CD4-positive, alpha-beta T cell (primary cell): ENCODE measurements at regions not wholly inside any gene's neighbourhood (a gene's known extent, or its start where the extent isn't known, plus 50 kb on each side); places are given as distances from the start of the nearest gene placed in this dataset.
"Not testable (repeated sequence)": the region's sequence is repeated elsewhere in the genome, so short reads cannot be mapped to it uniquely, and the experiment has no call there.

Experiments
- ATAC-seq: fragments of 200-7000 bp; cut with Tn5 transposase; one replicate; pipeline ENCODE4 v1.10.0; 2022; ENCODE audit warnings: mild to moderate bottlenecking; ENCODE audit not compliant: poor library complexity
- CTCF ChIA-PET: fragments of 350-600 bp; sonication (Branson Sonifier 250); formaldehyde crosslinking; loops from one replicate; lab custom pipeline; 2021; ENCODE audit warnings: antibody characterized with exemption, inconsistent platforms; lab: Charles Lee
- POLR2A ChIA-PET: fragments of 350-600 bp; sonication (Branson Sonifier 250); formaldehyde crosslinking; loops from one replicate; lab custom pipeline; 2021; ENCODE audit warnings: antibody characterized with exemption, inconsistent platforms; lab: Charles Lee
- DNase-seq, 14 experiments: peaks; one replicate each; pipeline ENCODE4 v3.0.0-alpha.2; 2013 to 2020; ENCODE audit warnings: mixed read lengths in 2 of 14
- H3K27ac ChIP-seq, 2 donors: one replicate each; pipeline versions ENCODE4 v1.5.1 to v1.7.0; 2013; ENCODE audit warnings: low read length in 2 of 2, low read depth in 1 of 2, mild to moderate bottlenecking in 1 of 2
- H3K27me3 ChIP-seq, 2 experiments: 1 replicate in 1 of 2; 2 replicates in 1 of 2; pipeline versions ENCODE4 v1.6.1 to v1.7.0; 2013; ENCODE audit warnings: low read length in 2 of 2, control low read depth in 1 of 2, mild to moderate bottlenecking in 1 of 2, moderate library complexity in 1 of 2; ENCODE audit not compliant: insufficient read depth in 2 of 2, control insufficient read depth in 1 of 2
- H3K36me3 ChIP-seq: one replicate; pipeline ENCODE4 v1.6.1; 2013; ENCODE audit warnings: low read length, control low read depth; ENCODE audit not compliant: insufficient read depth
- H3K4me1 ChIP-seq: one replicate; pipeline ENCODE4 v1.6.1; 2013; ENCODE audit warnings: low read length, control low read depth; ENCODE audit not compliant: insufficient read depth
- H3K4me3 ChIP-seq: one replicate; pipeline ENCODE4 v1.5.1; 2013; ENCODE audit warnings: mild to moderate bottlenecking, low read length, moderate library complexity
- H3K9me3 ChIP-seq, 2 experiments: 1 replicate in 1 of 2; 2 replicates in 1 of 2; pipeline versions ENCODE4 v1.6.1 to v1.7.0; 2013; ENCODE audit warnings: low read length in 2 of 2, mild to moderate bottlenecking in 2 of 2, control low read depth in 1 of 2, moderate library complexity in 1 of 2; ENCODE audit not compliant: control insufficient read depth in 1 of 2, insufficient read depth in 1 of 2
- H3K27ac Mint-ChIP-seq: one replicate; pipeline ENCODE4 v1.8.0; 2020; ENCODE audit warnings: mixed read lengths
- H3K27me3 Mint-ChIP-seq: one replicate; pipeline ENCODE4 v1.8.0; 2021; ENCODE audit warnings: mixed read lengths
- H3K36me3 Mint-ChIP-seq: one replicate; pipeline ENCODE4 v1.8.0; 2021; ENCODE audit warnings: low read depth, mixed read lengths
- H3K4me1 Mint-ChIP-seq: one replicate; pipeline ENCODE4 v1.8.0; 2021; ENCODE audit warnings: low read depth, mixed read lengths
- H3K4me3 Mint-ChIP-seq: one replicate; pipeline ENCODE4 v1.8.0; 2020; ENCODE audit warnings: mild to moderate bottlenecking, mixed read lengths
- H3K9me3 Mint-ChIP-seq: one replicate; pipeline ENCODE4 v1.8.0; 2020; ENCODE audit warnings: mixed read lengths
- CTCF ChIP-seq: fragments of 200-600 bp; IDR thresholded peaks from one replicate; pipeline ENCODE4 v1.8.0; 2022; ENCODE audit warnings: antibody characterized with exemption, mild to moderate bottlenecking
- intact Hi-C, 2 experiments: fragments of 100-400 bp; cut with DNase I in 1 of 2; cut with micrococcal nuclease in 1 of 2; formaldehyde crosslinking; loops; one replicate each; pipeline versions ENCODE4 v1.15.1 to v1.9.0; 2023 to 2025; cut with DNase I, micrococcal nuclease

- CTCF ChIA-PET, result no interaction called here
- H3K4me3 Mint-ChIP-seq, result no peak overlapping the region
- TF ChIP-seq CTCF, result no peak
These were observed 121.7 kb downstream of the ZMAT3 start for GRCh38 chr3:178949896-178950295.

GRCh38 chr3:178948546-178948945, 123.1 kb downstream of the ZMAT3 start:
- H3K27ac Mint-ChIP-seq, result no peak overlapping the region
- Histone ChIP-seq H3K9me3 (no peaks in the 10 kb centered on the region), H3K4me3 (no peak overlapping the region), H3K27ac (no peak overlapping the region), H3K27me3 (no peaks in the 10 kb centered on the region), H3K36me3 (no peaks in the 10 kb centered on the region), H3K4me1 (no peaks in the 10 kb centered on the region)
- H3K27me3 Mint-ChIP-seq, result no peaks in the 10 kb centered on the region
- ChIA-PET CTCF (interaction anchor here (0.8 kb wide), 1 partner anchor 19 kb away, joined by 3 read pairs; no protein-coding TSS in a partner anchor), POLR2A (no interaction called here)
- no peak for TF ChIP-seq CTCF
- no peaks in the 10 kb centered on the region for H3K4me1 Mint-ChIP-seq
- no peaks in the 10 kb centered on the region for H3K36me3 Mint-ChIP-seq
- H3K4me3 Mint-ChIP-seq, result no peak overlapping the region
- H3K9me3 Mint-ChIP-seq, result peaks cover 5% of the 10 kb centered on the region
- DNase-seq, result no peak
- no peak for ATAC-seq
- intact Hi-C loops, result no loop called here

More at GRCh38 chr3:178949896-178950295, 121.7 kb downstream of the ZMAT3 start:
- DNase-seq, result no peak
- Histone ChIP-seq H3K4me3 (no peak overlapping the region), H3K4me1 (no peaks in the 10 kb centered on the region), H3K27ac (no peak overlapping the region), H3K9me3 (no peaks in the 10 kb centered on the region), H3K36me3 (no peaks in the 10 kb centered on the region), H3K27me3 (no peaks in the 10 kb centered on the region)
- peaks cover 2% of the 10 kb centered on the region for H3K9me3 Mint-ChIP-seq
- H3K36me3 Mint-ChIP-seq, result no peaks in the 10 kb centered on the region
- H3K27ac Mint-ChIP-seq, result no peak overlapping the region
- POLR2A ChIA-PET, result no interaction called here
- intact Hi-C loops, result no loop called here
- no peak for ATAC-seq
- no peaks in the 10 kb centered on the region for H3K27me3 Mint-ChIP-seq
- no peaks in the 10 kb centered on the region for H3K4me1 Mint-ChIP-seq

GRCh38 chr3:178947738-178948137, 123.9 kb downstream of the ZMAT3 start:
- TF ChIP-seq CTCF, result no peak
- no peak overlapping the region for H3K27ac ChIP-seq
- no peak overlapping the region for H3K27ac Mint-ChIP-seq
- ChIA-PET CTCF (no interaction called here), POLR2A (no interaction called here)
- H3K36me3 ChIP-seq, result no peaks in the 10 kb centered on the region
- ATAC-seq, result no peak
- H3K36me3 Mint-ChIP-seq, result no peaks in the 10 kb centered on the region
- peaks cover 8% of the 10 kb centered on the region for H3K9me3 Mint-ChIP-seq
- H3K27me3 ChIP-seq, result no peaks in the 10 kb centered on the region
- intact Hi-C loops, result no loop called here
- no peaks in the 10 kb centered on the region for H3K4me1 ChIP-seq
- no peak overlapping the region for H3K4me3 Mint-ChIP-seq
- H3K27me3 Mint-ChIP-seq, result no peaks in the 10 kb centered on the region
- no peaks in the 10 kb centered on the region for H3K4me1 Mint-ChIP-seq
- no peak overlapping the region for H3K4me3 ChIP-seq
- H3K9me3 ChIP-seq, result peaks cover 0 to 3% of the 10 kb centered on the region in 2 experiments
- DNase-seq, result no peak

- H3K36me3 Mint-ChIP-seq, H3K4me3 Mint-ChIP-seq, POLR2A ChIA-PET, H3K4me3 ChIP-seq, H3K4me1 Mint-ChIP-seq, H3K27ac ChIP-seq, H3K9me3 Mint-ChIP-seq, DNase-seq, H3K9me3 ChIP-seq, H3K4me1 ChIP-seq, H3K27me3 ChIP-seq, intact Hi-C loops, CTCF ChIA-PET, ATAC-seq, H3K36me3 ChIP-seq, H3K27ac Mint-ChIP-seq, H3K27me3 Mint-ChIP-seq: not testable (repeated sequence)
These were observed 129.3 kb downstream of the ZMAT3 start for GRCh38 chr3:178942261-178942660.
